ENCODE measurements at regions not wholly inside any gene's neighbourhood (a gene's known extent, or its start where the extent isn't known, plus 50 kb on each side); places are given as distances from the start of the nearest gene placed in this dataset.

- CTCF ChIA-PET = interaction anchor here (0.6 to 3.1 kb wide), 25 partner anchors 8 to 1076 kb away, joined by 3 to 14 read pairs (median 4); partner anchors contain the start of gene ZNF438
- Histone ChIP-seq H3K27me3 (ENCODE audit: control insufficient read depth, insufficient read depth, low read length) (no peaks in the 10 kb centered on the region), H3K9me3 (ENCODE audit: control insufficient read depth, insufficient read depth, low read length) (peaks cover 3% of the 10 kb centered on the region; the same call in 1 of the 2 replicates), H3K4me3 (ENCODE audit: low read depth, low read length) (no peak overlapping the region), H3K27ac (ENCODE audit: low read depth, low read length) (peak overlapping the region; percentile 87)
- POLR2A ChIA-PET = interaction anchor here (0.8 to 2.3 kb wide), 7 partner anchors 7 to 309 kb away, joined by 3 to 13 read pairs (median 5); partner anchors contain the start of gene ZNF438
- DNase-seq (ENCODE audit: low read depth, low spot score) = peak; percentile 81
- TF ChIP-seq, protein P1, sequence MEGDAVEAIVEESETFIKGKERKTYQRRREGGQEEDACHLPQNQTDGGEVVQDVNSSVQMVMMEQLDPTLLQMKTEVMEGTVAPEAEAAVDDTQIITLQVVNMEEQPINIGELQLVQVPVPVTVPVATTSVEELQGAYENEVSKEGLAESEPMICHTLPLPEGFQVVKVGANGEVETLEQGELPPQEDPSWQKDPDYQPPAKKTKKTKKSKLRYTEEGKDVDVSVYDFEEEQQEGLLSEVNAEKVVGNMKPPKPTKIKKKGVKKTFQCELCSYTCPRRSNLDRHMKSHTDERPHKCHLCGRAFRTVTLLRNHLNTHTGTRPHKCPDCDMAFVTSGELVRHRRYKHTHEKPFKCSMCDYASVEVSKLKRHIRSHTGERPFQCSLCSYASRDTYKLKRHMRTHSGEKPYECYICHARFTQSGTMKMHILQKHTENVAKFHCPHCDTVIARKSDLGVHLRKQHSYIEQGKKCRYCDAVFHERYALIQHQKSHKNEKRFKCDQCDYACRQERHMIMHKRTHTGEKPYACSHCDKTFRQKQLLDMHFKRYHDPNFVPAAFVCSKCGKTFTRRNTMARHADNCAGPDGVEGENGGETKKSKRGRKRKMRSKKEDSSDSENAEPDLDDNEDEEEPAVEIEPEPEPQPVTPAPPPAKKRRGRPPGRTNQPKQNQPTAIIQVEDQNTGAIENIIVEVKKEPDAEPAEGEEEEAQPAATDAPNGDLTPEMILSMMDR (IDR thresholded peaks at IDR 0.05; ENCODE audit: low read depth, low read length) = peak; percentile 95
Measured at GRCh38 chr10:30783939-30784501, 154.5 kb upstream of the LYZL2 start.

GRCh38 chr10:30782537-30783461 is 153.2 kb upstream of the LYZL2 start:
- CTCF ChIA-PET = interaction anchor here (0.6 to 3.1 kb wide), 15 partner anchors 12 to 575 kb away, joined by 3 to 14 read pairs (median 4); partner anchors contain the start of gene ZNF438
- POLR2A ChIA-PET = interaction anchor here (0.8 to 1.3 kb wide), 3 partner anchors 37 to 281 kb away, joined by 3 to 5 read pairs (median 3); partner anchors contain the start of gene ZNF438

GRCh38 chr10:30782157-30782536 is 152.6 kb upstream of the LYZL2 start:
- Histone ChIP-seq H3K4me3 (ENCODE audit: low read depth, low read length) (no peak overlapping the region), H3K27me3 (ENCODE audit: control insufficient read depth, insufficient read depth, low read length) (no peaks in the 10 kb centered on the region), H3K27ac (ENCODE audit: low read depth, low read length) (peak overlapping the region; percentile 68), H3K9me3 (ENCODE audit: control insufficient read depth, insufficient read depth, low read length) (peaks cover 3% of the 10 kb centered on the region; the same call in 1 of the 2 replicates)
- TF ChIP-seq, protein P1 (IDR thresholded peaks at IDR 0.05; ENCODE audit: low read depth, low read length) = no peak
- ChIA-PET CTCF (interaction anchor here (1.5 kb wide), 1 partner anchor 206 kb away, joined by 3 read pairs; no protein-coding TSS in a partner anchor), POLR2A (no interaction called here)
- DNase-seq (ENCODE audit: low read depth, low spot score) = no peak

More at GRCh38 chr10:30782537-30783461, 153.2 kb upstream of the LYZL2 start:
- peaks cover 3% of the 10 kb centered on the region; the same call in 1 of the 2 replicates for H3K9me3 ChIP-seq (ENCODE audit: control insufficient read depth, insufficient read depth, low read length)
- TF ChIP-seq, protein P1 (IDR thresholded peaks at IDR 0.05; ENCODE audit: low read depth, low read length) = no peak
- H3K27me3 ChIP-seq (ENCODE audit: control insufficient read depth, insufficient read depth, low read length) = no peaks in the 10 kb centered on the region
- peak overlapping the region; percentile 79 for H3K27ac ChIP-seq (ENCODE audit: low read depth, low read length)
- no peak overlapping the region for H3K4me3 ChIP-seq (ENCODE audit: low read depth, low read length)
- no peak for DNase-seq (ENCODE audit: low read depth, low spot score)

DNA sequence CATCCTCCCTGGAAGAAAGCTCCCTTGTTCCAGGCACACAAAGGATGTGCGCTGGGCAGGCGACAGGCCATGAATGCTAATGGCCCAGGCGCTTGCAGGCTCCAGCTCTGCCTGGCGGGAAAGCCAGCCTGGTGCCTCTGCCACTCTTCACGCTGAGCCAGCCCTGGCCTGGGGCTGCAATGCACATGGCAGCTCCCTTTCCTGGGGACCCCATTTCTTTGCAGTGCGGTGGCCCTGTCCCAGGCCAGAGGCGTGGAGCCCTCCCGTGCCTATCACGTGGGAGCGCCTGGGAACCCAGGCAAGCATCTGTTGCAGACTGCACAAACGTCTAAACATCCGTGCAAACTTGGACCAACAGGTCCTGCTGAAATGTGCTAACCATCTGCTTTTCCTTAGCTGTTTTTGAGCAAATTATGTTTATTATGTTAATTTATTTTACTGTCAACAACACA is 152.1 kb upstream of the LYZL2 start:
- peaks cover 3% of the 10 kb centered on the region; the same call in 1 of the 2 replicates for H3K9me3 ChIP-seq (ENCODE audit: control insufficient read depth, insufficient read depth, low read length)
- TF ChIP-seq, protein P1 (IDR thresholded peaks at IDR 0.05; ENCODE audit: low read depth, low read length) = no peak
- DNase-seq (ENCODE audit: low read depth, low spot score) = no peak
- no peak overlapping the region for H3K27ac ChIP-seq (ENCODE audit: low read depth, low read length)
- H3K4me3 ChIP-seq (ENCODE audit: low read depth, low read length) = no peak overlapping the region
- ChIA-PET POLR2A (no interaction called here), CTCF (no interaction called here)
- H3K27me3 ChIP-seq (ENCODE audit: control insufficient read depth, insufficient read depth, low read length) = no peaks in the 10 kb centered on the region

Measured in AG04450 (cell line).